ENCODE measurements at regions not wholly inside any gene's neighbourhood (a gene's known extent, or its start where the extent isn't known, plus 50 kb on each side); places are given as distances from the start of the nearest gene placed in this dataset.

DNA sequence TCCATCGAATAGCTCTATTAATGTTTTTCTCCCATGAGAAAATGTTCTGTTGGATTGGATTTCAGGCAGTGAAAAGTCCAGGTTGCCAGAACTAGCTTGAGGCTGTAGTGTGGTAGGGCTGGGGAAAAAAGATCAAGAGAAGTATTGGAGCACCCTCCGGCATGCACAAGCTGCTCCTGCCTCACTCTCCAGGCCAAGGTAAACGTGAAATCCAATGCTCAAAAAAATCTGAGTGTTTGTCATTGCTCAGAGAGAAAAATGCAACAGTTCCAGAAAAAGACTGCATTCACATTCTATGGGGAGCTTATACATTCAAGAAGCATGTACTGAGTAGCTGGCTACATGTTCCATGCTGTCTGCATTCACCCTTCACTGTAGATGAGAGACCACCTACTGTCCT, 680.9 kb upstream of the TBX3 start:
- WGBS (ENCODE audit: missing lambda C conversion rate): 20% methylated on average over 3 of the region's 3 CpGs
- Histone ChIP-seq H3K4me3 (no peak overlapping the region), H3K9me3 (0 out of 3 replicates have a peak, but pooled peaks cover 3% of the 10 kb centered on the region), H3K27ac (no peak overlapping the region), H3K4me1 (no peaks in the 10 kb centered on the region; the same call in 2 of the 3 replicates), H3K4me2 (no peak overlapping the region)
- POLR2A ChIA-PET: no interaction called here
- FAIRE-seq (no peak), DNase-seq (ENCODE audit: low read depth in 1 of 2, low spot score in 1 of 2) (no peak), ATAC-seq (no peak)
- TF ChIP-seq RAD21 (conservative IDR thresholded peaks at IDR 0.05 in 1 of 2, IDR thresholded peaks at IDR 0.05 in 1 of 2): no peak
- TF ChIP-seq CHD4 (IDR thresholded peaks at IDR 0.05; ENCODE audit: borderline replicate concordance): no peak
- TF ChIP-seq BHLHE40 (IDR thresholded peaks at IDR 0.05; ENCODE audit: low read depth, low read length): no peak
- TF ChIP-seq KDM5A (IDR thresholded peaks at IDR 0.05): no peak
- TF ChIP-seq RNF2 (IDR thresholded peaks at IDR 0.05; ENCODE audit: borderline replicate concordance, low read depth): no peak
- no peak for TF ChIP-seq CBX8 (IDR thresholded peaks at IDR 0.05)
- TF ChIP-seq, protein P1, sequence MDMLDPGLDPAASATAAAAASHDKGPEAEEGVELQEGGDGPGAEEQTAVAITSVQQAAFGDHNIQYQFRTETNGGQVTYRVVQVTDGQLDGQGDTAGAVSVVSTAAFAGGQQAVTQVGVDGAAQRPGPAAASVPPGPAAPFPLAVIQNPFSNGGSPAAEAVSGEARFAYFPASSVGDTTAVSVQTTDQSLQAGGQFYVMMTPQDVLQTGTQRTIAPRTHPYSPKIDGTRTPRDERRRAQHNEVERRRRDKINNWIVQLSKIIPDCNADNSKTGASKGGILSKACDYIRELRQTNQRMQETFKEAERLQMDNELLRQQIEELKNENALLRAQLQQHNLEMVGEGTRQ (IDR thresholded peaks at IDR 0.05): no peak
- no peak for TF ChIP-seq FOSB (CRISPR knock-in tag; IDR thresholded peaks at IDR 0.05)
- TF ChIP-seq MAFK (IDR thresholded peaks at IDR 0.05; ENCODE audit: partially characterized antibody): no peak
- TF ChIP-seq EHF (CRISPR knock-in tag; IDR thresholded peaks at IDR 0.05): no peak
- TF ChIP-seq, protein P2, sequence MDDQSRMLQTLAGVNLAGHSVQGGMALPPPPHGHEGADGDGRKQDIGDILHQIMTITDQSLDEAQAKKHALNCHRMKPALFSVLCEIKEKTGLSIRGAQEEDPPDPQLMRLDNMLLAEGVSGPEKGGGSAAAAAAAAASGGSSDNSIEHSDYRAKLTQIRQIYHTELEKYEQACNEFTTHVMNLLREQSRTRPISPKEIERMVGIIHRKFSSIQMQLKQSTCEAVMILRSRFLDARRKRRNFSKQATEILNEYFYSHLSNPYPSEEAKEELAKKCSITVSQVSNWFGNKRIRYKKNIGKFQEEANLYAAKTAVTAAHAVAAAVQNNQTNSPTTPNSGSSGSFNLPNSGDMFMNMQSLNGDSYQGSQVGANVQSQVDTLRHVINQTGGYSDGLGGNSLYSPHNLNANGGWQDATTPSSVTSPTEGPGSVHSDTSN (IDR thresholded peaks at IDR 0.05): no peak
- TF ChIP-seq, protein P3, sequence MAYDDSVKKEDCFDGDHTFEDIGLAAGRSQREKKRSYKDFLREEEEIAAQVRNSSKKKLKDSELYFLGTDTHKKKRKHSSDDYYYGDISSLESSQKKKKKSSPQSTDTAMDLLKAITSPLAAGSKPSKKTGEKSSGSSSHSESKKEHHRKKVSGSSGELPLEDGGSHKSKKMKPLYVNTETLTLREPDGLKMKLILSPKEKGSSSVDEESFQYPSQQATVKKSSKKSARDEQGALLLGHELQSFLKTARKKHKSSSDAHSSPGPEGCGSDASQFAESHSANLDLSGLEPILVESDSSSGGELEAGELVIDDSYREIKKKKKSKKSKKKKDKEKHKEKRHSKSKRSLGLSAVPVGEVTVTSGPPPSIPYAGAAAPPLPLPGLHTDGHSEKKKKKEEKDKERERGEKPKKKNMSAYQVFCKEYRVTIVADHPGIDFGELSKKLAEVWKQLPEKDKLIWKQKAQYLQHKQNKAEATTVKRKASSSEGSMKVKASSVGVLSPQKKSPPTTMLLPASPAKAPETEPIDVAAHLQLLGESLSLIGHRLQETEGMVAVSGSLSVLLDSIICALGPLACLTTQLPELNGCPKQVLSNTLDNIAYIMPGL (CRISPR knock-in tag; IDR thresholded peaks at IDR 0.05; ENCODE audit: borderline replicate concordance): no peak
- TF ChIP-seq, protein P4, sequence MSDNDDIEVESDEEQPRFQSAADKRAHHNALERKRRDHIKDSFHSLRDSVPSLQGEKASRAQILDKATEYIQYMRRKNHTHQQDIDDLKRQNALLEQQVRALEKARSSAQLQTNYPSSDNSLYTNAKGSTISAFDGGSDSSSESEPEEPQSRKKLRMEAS (IDR thresholded peaks at IDR 0.05): no peak
- no peak for TF ChIP-seq PHF8 (IDR thresholded peaks at IDR 0.05; ENCODE audit: borderline replicate concordance, low read depth)
- no peak for TF ChIP-seq ELK1 (IDR thresholded peaks at IDR 0.05; ENCODE audit: low read depth, low read length)
- TF ChIP-seq, protein P5, sequence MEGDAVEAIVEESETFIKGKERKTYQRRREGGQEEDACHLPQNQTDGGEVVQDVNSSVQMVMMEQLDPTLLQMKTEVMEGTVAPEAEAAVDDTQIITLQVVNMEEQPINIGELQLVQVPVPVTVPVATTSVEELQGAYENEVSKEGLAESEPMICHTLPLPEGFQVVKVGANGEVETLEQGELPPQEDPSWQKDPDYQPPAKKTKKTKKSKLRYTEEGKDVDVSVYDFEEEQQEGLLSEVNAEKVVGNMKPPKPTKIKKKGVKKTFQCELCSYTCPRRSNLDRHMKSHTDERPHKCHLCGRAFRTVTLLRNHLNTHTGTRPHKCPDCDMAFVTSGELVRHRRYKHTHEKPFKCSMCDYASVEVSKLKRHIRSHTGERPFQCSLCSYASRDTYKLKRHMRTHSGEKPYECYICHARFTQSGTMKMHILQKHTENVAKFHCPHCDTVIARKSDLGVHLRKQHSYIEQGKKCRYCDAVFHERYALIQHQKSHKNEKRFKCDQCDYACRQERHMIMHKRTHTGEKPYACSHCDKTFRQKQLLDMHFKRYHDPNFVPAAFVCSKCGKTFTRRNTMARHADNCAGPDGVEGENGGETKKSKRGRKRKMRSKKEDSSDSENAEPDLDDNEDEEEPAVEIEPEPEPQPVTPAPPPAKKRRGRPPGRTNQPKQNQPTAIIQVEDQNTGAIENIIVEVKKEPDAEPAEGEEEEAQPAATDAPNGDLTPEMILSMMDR (IDR thresholded peaks at IDR 0.05): no peak
- no peak for TF ChIP-seq MYC (IDR thresholded peaks at IDR 0.05; ENCODE audit: borderline replicate concordance, low read length)
- no peak for TF ChIP-seq NFE2L2 (conservative IDR thresholded peaks at IDR 0.05; ENCODE audit: low read length)
- TF ChIP-seq ZNF302 (CRISPR knock-in tag; IDR thresholded peaks at IDR 0.05): no peak
- CTCF ChIA-PET: interaction anchor here (1.0 to 1.5 kb wide), 3 partner anchors 53 to 697 kb away, joined by 3 to 4 read pairs (median 3); no protein-coding TSS in a partner anchor

Measured in A549 (cell line).